ENCODE measurements at regions not wholly inside any gene's neighbourhood (a gene's known extent, or its start where the extent isn't known, plus 50 kb on each side); places are given as distances from the start of the nearest gene placed in this dataset.

- Histone ChIP-seq H3K27me3 (replicated peaks) (no peaks in the 10 kb centered on the region), H3K36me3 (replicated peaks) (no peaks in the 10 kb centered on the region), H3K27ac (no peak overlapping the region), H3K4me3 (ENCODE audit: low read depth, low read length) (no peak overlapping the region)
- TF ChIP-seq CTCF (IDR thresholded peaks at IDR 0.05; ENCODE audit: low read depth, low read length, missing control alignments) = no peak
- in situ Hi-C loops (cut with HindIII; ENCODE audit: low pct_ligation_motif_present, low sequenced_read_pairs) = no loop called here
- DNase-seq = no peak
Measured at GRCh38 chr1:221317537-221317936, 424.4 kb downstream of the DUSP10 start.

DNA sequence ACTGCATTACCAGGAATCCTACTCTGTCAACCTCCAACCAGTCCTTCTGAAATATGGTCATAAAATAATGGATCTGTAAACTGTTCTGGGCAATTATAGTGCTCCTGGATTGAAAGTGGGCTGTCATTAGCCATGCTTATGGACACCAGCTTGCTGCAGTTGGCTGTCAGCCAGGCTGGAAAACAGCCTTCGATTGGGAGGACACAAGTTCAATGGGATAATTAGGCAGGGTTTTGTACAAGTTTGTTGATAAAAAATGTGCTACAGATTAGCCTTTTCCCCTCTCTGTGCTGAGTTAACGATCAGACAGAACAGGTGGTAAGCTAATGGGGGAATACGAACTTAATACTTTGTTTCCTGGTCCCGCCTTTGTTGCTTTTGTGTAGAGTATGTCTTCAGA lies 413.9 kb downstream of the DUSP10 start:
- H3K4me3 ChIP-seq (ENCODE audit: low read depth, low read length) = no peak overlapping the region
- in situ Hi-C loops (cut with HindIII; ENCODE audit: low pct_ligation_motif_present, low sequenced_read_pairs) = no loop called here
- no peaks in the 10 kb centered on the region for H3K27me3 ChIP-seq (replicated peaks)
- no peaks in the 10 kb centered on the region for H3K36me3 ChIP-seq (replicated peaks)
- no peak overlapping the region for H3K27ac ChIP-seq
- DNase-seq = no peak
- TF ChIP-seq CTCF (IDR thresholded peaks at IDR 0.05; ENCODE audit: low read depth, low read length, missing control alignments) = no peak

DNA sequence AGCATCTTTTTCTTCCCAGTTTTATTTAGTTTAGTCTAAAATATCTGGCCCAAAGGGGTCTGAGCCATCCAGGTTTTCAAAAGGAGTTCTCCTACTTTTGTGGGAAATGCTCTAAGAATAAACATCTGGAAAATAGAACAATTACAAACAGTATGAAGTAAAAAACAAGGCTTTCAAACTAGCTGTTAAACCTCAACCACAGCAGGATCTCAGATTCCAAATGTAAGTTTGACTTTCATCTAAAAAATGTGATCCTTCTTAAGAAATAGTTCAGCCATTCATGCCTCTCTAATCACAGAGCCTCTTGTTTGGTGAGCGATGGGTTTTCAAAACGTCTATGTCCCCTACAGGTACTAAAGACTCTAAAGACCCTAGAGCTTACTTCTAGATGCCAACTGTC lies 413.5 kb downstream of the DUSP10 start:
- Histone ChIP-seq H3K27me3 (replicated peaks) (no peaks in the 10 kb centered on the region), H3K4me3 (ENCODE audit: low read depth, low read length) (no peak overlapping the region), H3K27ac (no peak overlapping the region), H3K36me3 (replicated peaks) (no peaks in the 10 kb centered on the region)
- TF ChIP-seq CTCF (IDR thresholded peaks at IDR 0.05; ENCODE audit: low read depth, low read length, missing control alignments) = no peak
- in situ Hi-C loops (cut with HindIII; ENCODE audit: low pct_ligation_motif_present, low sequenced_read_pairs) = no loop called here
- DNase-seq = no peak

GRCh38 chr1:221331273-221332183 lies 410.4 kb downstream of the DUSP10 start:
- Histone ChIP-seq H3K4me3 (ENCODE audit: low read depth, low read length) (no peak overlapping the region), H3K36me3 (replicated peaks) (no peaks in the 10 kb centered on the region), H3K27ac (no peak overlapping the region), H3K27me3 (replicated peaks) (no peaks in the 10 kb centered on the region)
- in situ Hi-C loops (cut with HindIII; ENCODE audit: low pct_ligation_motif_present, low sequenced_read_pairs) = no loop called here
- TF ChIP-seq CTCF (IDR thresholded peaks at IDR 0.05; ENCODE audit: low read depth, low read length, missing control alignments) = no peak
- no peak for DNase-seq

DNA sequence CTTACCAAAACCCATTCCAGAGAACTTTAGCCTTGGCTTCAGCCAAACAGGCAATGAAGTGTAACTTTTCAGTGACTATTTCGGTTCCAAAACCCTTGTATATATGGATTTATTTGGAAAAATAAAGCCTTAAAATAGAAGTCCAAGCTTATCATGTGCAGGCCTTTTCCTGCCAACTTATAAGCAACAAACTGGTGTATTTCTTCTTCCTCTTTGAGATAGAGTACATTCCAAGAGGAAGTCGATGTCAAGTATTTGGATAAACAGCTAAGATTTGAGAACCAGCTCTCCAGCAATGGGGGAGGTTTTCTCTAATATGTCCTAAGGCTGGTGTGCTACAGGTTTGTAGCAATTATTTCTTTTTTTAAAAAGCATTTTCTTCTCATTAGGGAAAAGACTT lies 407.8 kb downstream of the DUSP10 start:
- TF ChIP-seq CTCF (IDR thresholded peaks at IDR 0.05; ENCODE audit: low read depth, low read length, missing control alignments) = no peak
- DNase-seq = no peak
- no peaks in the 10 kb centered on the region for H3K27me3 ChIP-seq (replicated peaks)
- no peaks in the 10 kb centered on the region for H3K36me3 ChIP-seq (replicated peaks)
- in situ Hi-C loops (cut with HindIII; ENCODE audit: low pct_ligation_motif_present, low sequenced_read_pairs) = no loop called here
- H3K4me3 ChIP-seq (ENCODE audit: low read depth, low read length) = no peak overlapping the region
- no peak overlapping the region for H3K27ac ChIP-seq
